HEK293 (cell line): ENCODE measurements at regions not wholly inside any gene's neighbourhood (a gene's known extent, or its start where the extent isn't known, plus 50 kb on each side); places are given as distances from the start of the nearest gene placed in this dataset.
A peak's percentile ranks its signal among the peaks of the same experiment; 100 is the strongest.

Experiments used
- CTCF ChIA-PET: fragments of 350-600 bp; formaldehyde crosslinking; extraction: SDS; loops from one replicate; lab custom pipeline; 2021; ENCODE audit warnings: antibody characterized with exemption; lab: Yijun Ruan, JAX
- POLR2A ChIA-PET: fragments of 300-600 bp; formaldehyde crosslinking; extraction: SDS; loops from one replicate; lab custom pipeline; 2020; ENCODE audit warnings: antibody characterized with exemption, inconsistent platforms; lab: Yijun Ruan, JAX
- H3K27ac ChIP-seq: fragments of 200-500 bp; sonication (Bioruptor generic); 2 replicates; pipeline ENCODE4 v1.5.1; 2014; ENCODE audit warnings: low read depth, low read length, control low read depth, inconsistent platforms; ENCODE audit errors: extremely low read depth
- H3K36me3 ChIP-seq, 2 experiments: fragments of 200-500 bp in 1 of 2; sonication (Bioruptor generic) in 1 of 2; 1 replicate in 1 of 2; 2 replicates in 1 of 2; pipeline ENCODE4 v1.5.1; 2014 to 2017; ENCODE audit warnings: inconsistent platforms in 2 of 2, low read length in 2 of 2; ENCODE audit not compliant: control insufficient read depth in 2 of 2, insufficient read depth in 1 of 2
- H3K4me1 ChIP-seq: fragments of 200-500 bp; sonication (Bioruptor generic); 2 replicates; pipeline ENCODE4 v1.5.1; 2014; ENCODE audit warnings: mild to moderate bottlenecking, low read length, inconsistent platforms; ENCODE audit not compliant: control insufficient read depth, insufficient read depth
- H3K4me3 ChIP-seq: 2 replicates; pipeline ENCODE4 v1.5.1; 2011; ENCODE audit warnings: low read depth, mild to moderate bottlenecking, control low read depth, low read length, moderate library complexity
- H3K9me3 ChIP-seq: fragments of 200-500 bp; sonication (Bioruptor generic); 2 replicates; pipeline ENCODE4 v1.5.1; 2014; ENCODE audit warnings: low read depth, low read length, inconsistent platforms; ENCODE audit not compliant: control insufficient read depth, insufficient read depth
- GLIS1 ChIP-seq: fragments of 450-650 bp; formaldehyde crosslinking; IDR thresholded peaks from 2 replicates; pipeline ENCODE4 v1.5.1; 2016; ENCODE audit warnings: missing biosample characterization, missing genetic modification characterization
- OSR2 ChIP-seq: fragments of 450-650 bp; formaldehyde crosslinking; IDR thresholded peaks from 2 replicates; pipeline ENCODE4 v1.5.1; 2016; ENCODE audit warnings: missing biosample characterization, missing genetic modification characterization
- RBAK ChIP-seq: fragments of 450-650 bp; formaldehyde crosslinking; IDR thresholded peaks from 2 replicates; pipeline ENCODE4 v1.5.1; 2016; ENCODE audit warnings: missing biosample characterization, missing genetic modification characterization
- SP7 ChIP-seq: fragments of 450-650 bp; formaldehyde crosslinking; IDR thresholded peaks from 2 replicates; pipeline ENCODE4 v1.5.1; 2016; ENCODE audit warnings: missing biosample characterization, missing genetic modification characterization
- ZFP37 ChIP-seq: fragments of 450-650 bp; formaldehyde crosslinking; IDR thresholded peaks from 2 replicates; pipeline ENCODE4 v1.5.1; 2016; ENCODE audit warnings: missing biosample characterization, missing genetic modification characterization
- ZNF114 ChIP-seq: fragments of 450-650 bp; formaldehyde crosslinking; IDR thresholded peaks from 2 replicates; pipeline ENCODE4 v1.5.0; 2017; ENCODE audit warnings: missing biosample characterization, missing genetic modification characterization
- ZNF26 ChIP-seq: fragments of 450-650 bp; formaldehyde crosslinking; IDR thresholded peaks from 2 replicates; pipeline ENCODE4 v1.5.1; 2016; ENCODE audit warnings: missing biosample characterization, missing genetic modification characterization
- ZNF324 ChIP-seq: fragments of 450-650 bp; formaldehyde crosslinking; IDR thresholded peaks from 2 replicates; pipeline ENCODE4 v1.5.1; 2016; ENCODE audit warnings: missing biosample characterization, missing genetic modification characterization
- ZNF391 ChIP-seq: fragments of 450-650 bp; formaldehyde crosslinking; IDR thresholded peaks from 2 replicates; pipeline ENCODE4 v1.5.1; 2016; ENCODE audit warnings: low read depth, missing biosample characterization, missing genetic modification characterization, borderline replicate concordance
- ZNF449 ChIP-seq: fragments of 450-650 bp; formaldehyde crosslinking; IDR thresholded peaks from 2 replicates; pipeline ENCODE4 v1.5.1; 2017; ENCODE audit warnings: missing biosample characterization, mild to moderate bottlenecking, missing genetic modification characterization, moderate library complexity
- ZNF658 ChIP-seq: fragments of 450-650 bp; formaldehyde crosslinking; IDR thresholded peaks from 2 replicates; pipeline ENCODE4; 2016; ENCODE audit warnings: missing biosample characterization, missing genetic modification characterization
- ZNF704 ChIP-seq: fragments of 450-650 bp; formaldehyde crosslinking; IDR thresholded peaks from 2 replicates; pipeline ENCODE4 v1.5.1; 2016; ENCODE audit warnings: missing biosample characterization, missing genetic modification characterization
- ZNF785 ChIP-seq: fragments of 450-650 bp; formaldehyde crosslinking; IDR thresholded peaks from 2 replicates; pipeline ENCODE4 v1.5.1; 2016; ENCODE audit warnings: missing biosample characterization, missing genetic modification characterization
- ZNF843 ChIP-seq: fragments of 450-650 bp; formaldehyde crosslinking; IDR thresholded peaks from 2 replicates; pipeline ENCODE4 v1.5.1; 2016; ENCODE audit warnings: missing biosample characterization, missing genetic modification characterization

- no peak for TF ChIP-seq ZNF449
- TF ChIP-seq ZNF391: no peak
- no peak for TF ChIP-seq ZNF26
- TF ChIP-seq ZNF658: no peak
These were observed 60.3 kb upstream of the IGFBP2 start (continued) for GRCh38 chr2:216572582-216573578.

DNA sequence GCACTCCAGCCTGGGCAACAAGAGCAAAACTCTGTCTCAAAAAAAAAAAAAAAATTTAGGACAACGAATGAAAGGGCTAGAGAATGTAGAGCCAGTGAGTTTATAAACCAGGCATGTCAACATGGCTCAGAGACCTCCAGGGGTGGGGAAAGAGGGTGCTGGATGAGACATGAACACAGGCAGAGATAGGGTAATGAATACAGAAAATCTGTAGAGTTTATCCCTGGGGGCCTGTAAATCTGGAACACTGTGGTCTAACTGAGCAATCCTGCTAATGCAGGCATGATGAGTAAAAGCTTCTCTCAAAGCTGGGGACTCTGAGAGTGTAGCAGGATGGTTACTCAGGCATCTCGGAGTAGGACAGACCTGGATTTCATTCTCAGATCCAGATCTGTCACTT, 59.2 kb upstream of the IGFBP2 start:
- H3K4me3 ChIP-seq: no peak overlapping the region
- no peaks in the 10 kb centered on the region for H3K9me3 ChIP-seq
- CTCF ChIA-PET: interaction anchor here (0.7 to 1.1 kb wide), 2 partner anchors 19 to 91 kb away, joined by 3 read pairs; no protein-coding TSS in a partner anchor
- H3K27ac ChIP-seq: no peak overlapping the region
- H3K4me1 ChIP-seq: no peaks in the 10 kb centered on the region
- H3K36me3 ChIP-seq: no peaks in the 10 kb centered on the region
- POLR2A ChIA-PET: no interaction called here
- no peak for TF ChIP-seq OSR2 (tag by site-specific recombination)
- peak; percentile 70 for TF ChIP-seq GLIS1 (tag by site-specific recombination)

DNA sequence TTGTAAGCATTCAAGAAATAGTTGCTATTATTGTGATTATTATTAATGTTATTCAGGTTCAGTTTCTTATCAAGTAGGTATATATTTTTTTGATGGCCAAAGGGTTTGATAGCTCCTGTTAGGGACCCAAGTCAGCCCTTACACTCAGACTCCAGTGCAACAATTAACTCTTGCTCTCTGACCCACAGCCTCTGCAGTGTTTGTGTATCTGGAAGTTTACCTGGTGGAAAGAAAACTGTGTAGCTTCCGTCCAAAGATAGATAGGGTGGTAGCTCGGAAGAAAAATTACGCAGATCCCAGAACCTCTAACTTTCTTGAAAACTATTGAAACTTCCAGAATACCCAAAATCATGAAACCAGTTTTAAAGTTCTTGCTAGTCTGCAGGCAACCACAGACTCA, 58.6 kb upstream of the IGFBP2 start:
- POLR2A ChIA-PET: no interaction called here
- TF ChIP-seq ZNF843: no peak
- TF ChIP-seq ZNF114: no peak
- TF ChIP-seq ZNF704 (tag by site-specific recombination): no peak
- no peak for TF ChIP-seq ZNF785 (tag by site-specific recombination)
- no peak for TF ChIP-seq SP7
- TF ChIP-seq, all 188 proteins: peak for 0
- CTCF ChIA-PET: interaction anchor here (0.6 to 1.3 kb wide), 3 partner anchors 55 to 91 kb away, joined by 3 to 7 read pairs (median 5); no protein-coding TSS in a partner anchor
- Histone ChIP-seq H3K4me1 (no peaks in the 10 kb centered on the region), H3K9me3 (no peaks in the 10 kb centered on the region), H3K27ac (no peak overlapping the region), H3K4me3 (no peak overlapping the region), H3K36me3 (no peaks in the 10 kb centered on the region)

GRCh38 chr2:216575465-216575864, 57.8 kb upstream of the IGFBP2 start:
- no peaks in the 10 kb centered on the region for H3K9me3 ChIP-seq
- H3K27ac ChIP-seq: no peak overlapping the region
- ChIA-PET POLR2A (no interaction called here), CTCF (interaction anchor here (0.6 to 1.3 kb wide), 2 partner anchors 56 to 76 kb away, joined by 5 to 7 read pairs; no protein-coding TSS in a partner anchor)
- no peaks in the 10 kb centered on the region for H3K36me3 ChIP-seq
- H3K4me3 ChIP-seq: no peak overlapping the region
- H3K4me1 ChIP-seq: no peaks in the 10 kb centered on the region
- TF ChIP-seq ZFP37 (tag by site-specific recombination) (no peak), RBAK (tag by site-specific recombination) (peak; percentile 81), ZNF324 (tag by site-specific recombination) (no peak)
